HG03457 (cell line): ENCODE measurements at regions not wholly inside any gene's neighbourhood (a gene's known extent, or its start where the extent isn't known, plus 50 kb on each side); places are given as distances from the start of the nearest gene placed in this dataset.

Experiments used
- ATAC-seq: cut with Tn5 transposase; IDR thresholded peaks from one replicate; pipeline ENCODE4 v1.9.1; 2021; ENCODE audit warnings: moderate number of reproducible peaks; ENCODE audit not compliant: unreplicated experiment

- ATAC-seq, result no peak
Measured at GRCh38 chr6:97790926-97791590, 508.0 kb upstream of the MMS22L start.

- ATAC-seq, result no peak
Measured at GRCh38 chr6:97805596-97805995, 522.6 kb upstream of the MMS22L start.

- no peak for ATAC-seq
Measured at GRCh38 chr6:97812940-97813339, 529.9 kb upstream of the MMS22L start.

GRCh38 chr6:97813889-97814567 is 531.0 kb upstream of the MMS22L start:
- ATAC-seq, result no peak

- no peak for ATAC-seq
Measured at GRCh38 chr6:97815301-97815812, 532.3 kb upstream of the MMS22L start.

- ATAC-seq, result no peak
Measured at GRCh38 chr6:97816526-97816925, 533.5 kb upstream of the MMS22L start.

GRCh38 chr6:97819710-97820109 is 536.7 kb upstream of the MMS22L start:
- ATAC-seq, result no peak

- ATAC-seq, result no peak
Measured at GRCh38 chr6:97820400-97820799, 537.4 kb upstream of the MMS22L start.

GRCh38 chr6:97822632-97823031 is 539.6 kb upstream of the MMS22L start:
- no peak for ATAC-seq

GRCh38 chr6:97841763-97842162 is 558.7 kb upstream of the MMS22L start:
- no peak for ATAC-seq

GRCh38 chr6:97842521-97842920 is 559.5 kb upstream of the MMS22L start:
- no peak for ATAC-seq

- ATAC-seq, result no peak
Measured at GRCh38 chr6:97849390-97849789, 566.4 kb upstream of the MMS22L start.

GRCh38 chr6:97850458-97851212 is 567.6 kb upstream of the MMS22L start:
- no peak for ATAC-seq

GRCh38 chr6:97863697-97864096 is 580.7 kb upstream of the MMS22L start:
- ATAC-seq, result no peak

- ATAC-seq, result no peak
Measured at GRCh38 chr6:97864366-97864765, 581.4 kb upstream of the MMS22L start.

GRCh38 chr6:97864826-97865225 is 581.8 kb upstream of the MMS22L start:
- no peak for ATAC-seq

- ATAC-seq, result no peak
Measured at GRCh38 chr6:97865612-97866011, 582.6 kb upstream of the MMS22L start.

GRCh38 chr6:97866616-97867015 is 583.6 kb upstream of the MMS22L start:
- ATAC-seq, result no peak

GRCh38 chr6:97867177-97867576 is 584.2 kb upstream of the MMS22L start:
- ATAC-seq, result no peak

- no peak for ATAC-seq
Measured at GRCh38 chr6:97870273-97870672, 587.3 kb upstream of the MMS22L start.

GRCh38 chr6:97876711-97877110 is 593.7 kb upstream of the MMS22L start:
- no peak for ATAC-seq

GRCh38 chr6:97882755-97883154 is 599.7 kb upstream of the MMS22L start:
- ATAC-seq, result no peak
